ENCODE measurements at regions not wholly inside any gene's neighbourhood (a gene's known extent, or its start where the extent isn't known, plus 50 kb on each side); places are given as distances from the start of the nearest gene placed in this dataset.
A peak's percentile ranks its signal among the peaks of the same experiment; 100 is the strongest.

GRCh38 chr3:10602769-10603768 lies 97.7 kb upstream of the ATP2B2 start:
- WGBS (ENCODE audit: low lambda C conversion rate) = 30% methylated on average over 15 of the region's 15 CpGs
- no peak overlapping the region for H2AFZ ChIP-seq (ENCODE audit: low read length)
- H3K27ac ChIP-seq (ENCODE audit: extremely low read length, insufficient read depth, low read length) = no peak overlapping the region
- H3K4me2 ChIP-seq (ENCODE audit: low read depth, low read length) = no peak overlapping the region
- H3K4me1 ChIP-seq (ENCODE audit: insufficient read depth, low read length) = peaks cover 28% of the 10 kb centered on the region
- H3K9me3 ChIP-seq (ENCODE audit: low read length) = no peaks in the 10 kb centered on the region
- FAIRE-seq (no peak), ATAC-seq (no peak), DNase-seq (ENCODE audit: low spot score) (no peak)
- ChIA-PET CTCF (ENCODE audit: low intra/inter-chr PET ratio, low total read pairs) (no interaction called here), POLR2A (no interaction called here)
- intact Hi-C loops (cut with micrococcal nuclease; ENCODE audit: unreplicated experiment) = no loop called here
- TF ChIP-seq FOXA1 (IDR thresholded peaks at IDR 0.05) (no peak), FOXA1 (CRISPR knock-in tag; IDR thresholded peaks at IDR 0.05) (no peak), KLF11 (CRISPR knock-in tag; IDR thresholded peaks at IDR 0.05) (no peak), LCORL (IDR thresholded peaks at IDR 0.05) (no peak), LCORL (CRISPR knock-in tag; IDR thresholded peaks at IDR 0.05) (no peak)
- no TSS peak for BruUV-seq (replicated peaks)
- H3K27me3 ChIP-seq (ENCODE audit: control insufficient read depth in 1 of 2, insufficient read depth in 2 of 2, low read length in 2 of 2) = peaks cover 0 to 7% of the 10 kb centered on the region in 2 experiments; a peak in 2 of 5 replicates
- H3K79me2 ChIP-seq (ENCODE audit: insufficient read depth, low read length) = no peaks in the 10 kb centered on the region
- no peaks in the 10 kb centered on the region for H3K36me3 ChIP-seq (replicated peaks in 1 of 2; ENCODE audit: control insufficient read depth in 1 of 2, insufficient read depth in 2 of 2, low read length in 2 of 2)
- in situ Hi-C loops (cut with HindIII; ENCODE audit: extremely low pct_ligation_motif_present, low pct_unique_long_range_greater_than_20kb) = no loop called here
- H3K4me3 ChIP-seq (replicated peaks in 1 of 3; ENCODE audit: insufficient read depth in 1 of 3, low read depth in 2 of 3, low read length in 3 of 3) = no peak overlapping the region
- no peak overlapping the region for H3K9ac ChIP-seq (ENCODE audit: insufficient read depth, low read depth, low read length)
- peaks cover 3% of the 10 kb centered on the region; the same call in 1 of the 2 replicates for H4K20me1 ChIP-seq (ENCODE audit: insufficient read depth, low read length)

DNA sequence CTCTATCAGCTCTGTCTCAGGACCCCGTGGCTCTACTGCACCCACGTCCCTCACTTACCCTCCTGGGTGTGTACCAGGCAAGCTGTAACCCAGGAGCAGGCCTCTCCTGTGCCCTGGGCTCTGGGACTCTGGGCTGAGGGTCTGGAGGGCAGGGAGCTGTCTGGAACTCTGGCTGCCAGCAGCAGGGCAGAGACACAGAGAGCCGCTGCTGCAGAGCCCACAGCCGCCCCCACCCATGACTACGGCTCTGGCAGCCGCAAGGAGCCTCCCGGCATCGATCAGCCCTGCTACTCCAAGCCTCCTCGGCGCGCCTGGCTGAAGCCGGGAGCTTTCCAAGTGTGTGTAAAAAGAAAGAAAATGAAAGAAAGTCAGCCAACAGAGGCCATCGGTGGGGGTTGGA lies 103.7 kb upstream of the ATP2B2 start:
- BruUV-seq (replicated peaks) = no TSS peak
- ChIA-PET CTCF (ENCODE audit: low intra/inter-chr PET ratio, low total read pairs) (no interaction called here), POLR2A (no interaction called here)
- no peaks in the 10 kb centered on the region; a peak in 1 of 5 replicates for H3K27me3 ChIP-seq (ENCODE audit: control insufficient read depth in 1 of 2, insufficient read depth in 2 of 2, low read length in 2 of 2)
- ATAC-seq (peak; percentile 52; the same call in 2 of the 3 replicates), FAIRE-seq (no peak), DNase-seq (ENCODE audit: low spot score) (no peak)
- no peak overlapping the region for H3K4me2 ChIP-seq (ENCODE audit: low read depth, low read length)
- in situ Hi-C loops (cut with HindIII; ENCODE audit: extremely low pct_ligation_motif_present, low pct_unique_long_range_greater_than_20kb) (no loop called here), intact Hi-C loops (cut with micrococcal nuclease; ENCODE audit: unreplicated experiment) (no loop called here)
- peaks cover 3% of the 10 kb centered on the region; the same call in 1 of the 2 replicates for H4K20me1 ChIP-seq (ENCODE audit: insufficient read depth, low read length)
- H3K9me3 ChIP-seq (ENCODE audit: low read length) = peaks cover 8% of the 10 kb centered on the region
- no peaks in the 10 kb centered on the region for H3K36me3 ChIP-seq (replicated peaks in 1 of 2; ENCODE audit: control insufficient read depth in 1 of 2, insufficient read depth in 2 of 2, low read length in 2 of 2)
- no peak overlapping the region for H2AFZ ChIP-seq (ENCODE audit: low read length)
- H3K4me1 ChIP-seq (ENCODE audit: insufficient read depth, low read length) = no peaks in the 10 kb centered on the region
- no peak overlapping the region for H3K9ac ChIP-seq (ENCODE audit: insufficient read depth, low read depth, low read length)
- WGBS (ENCODE audit: low lambda C conversion rate) = 18% methylated on average over 11 of the region's 13 CpGs
- TF ChIP-seq HOXA9 (CRISPR knock-in tag; IDR thresholded peaks at IDR 0.05; ENCODE audit: borderline replicate concordance) (no peak), MEIS2 (CRISPR knock-in tag; IDR thresholded peaks at IDR 0.05) (no peak), ZNF460 (CRISPR knock-in tag; IDR thresholded peaks at IDR 0.05; ENCODE audit: borderline replicate concordance) (no peak), ZNF543 (CRISPR knock-in tag; IDR thresholded peaks at IDR 0.05) (no peak), ZFP36L2 (CRISPR knock-in tag; IDR thresholded peaks at IDR 0.05) (no peak), ZNF333 (CRISPR knock-in tag; IDR thresholded peaks at IDR 0.05; ENCODE audit: borderline replicate concordance) (no peak), ZNF274 (CRISPR knock-in tag; IDR thresholded peaks at IDR 0.05) (no peak), RARA (CRISPR knock-in tag; IDR thresholded peaks at IDR 0.05) (no peak), NCOA2 (CRISPR knock-in tag; IDR thresholded peaks at IDR 0.05) (no peak)
- no peaks in the 10 kb centered on the region for H3K79me2 ChIP-seq (ENCODE audit: insufficient read depth, low read length)
- no peak overlapping the region for H3K4me3 ChIP-seq (replicated peaks in 1 of 3; ENCODE audit: insufficient read depth in 1 of 3, low read depth in 2 of 3, low read length in 3 of 3)
- H3K27ac ChIP-seq (ENCODE audit: extremely low read length, insufficient read depth, low read length) = no peak overlapping the region

Measured in HepG2 (cell line).